ENCODE measurements at regions not wholly inside any gene's neighbourhood (a gene's known extent, or its start where the extent isn't known, plus 50 kb on each side); places are given as distances from the start of the nearest gene placed in this dataset.

DNA sequence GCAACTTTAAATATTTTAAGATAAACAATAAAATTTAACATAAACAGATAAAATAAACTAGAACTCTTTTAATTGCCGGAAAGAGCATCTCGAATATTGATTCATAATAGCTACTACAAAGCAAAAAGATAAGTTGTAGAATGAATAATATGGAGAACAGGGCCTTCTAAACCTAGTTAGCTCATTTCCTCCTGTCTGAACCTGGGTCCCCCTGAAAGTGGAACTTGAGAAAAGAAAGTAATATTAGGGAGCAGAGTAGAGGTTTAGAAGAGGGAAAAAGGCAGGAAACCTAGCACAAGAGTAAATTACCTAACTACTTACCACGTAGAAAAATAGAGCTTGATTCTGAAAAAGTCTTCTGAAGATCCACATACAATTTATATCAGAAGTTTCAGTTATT, 80.7 kb upstream of the NETO1 start:
- no peak for TF ChIP-seq EZH2phosphoT487 (IDR thresholded peaks at IDR 0.05; ENCODE audit: low read depth)
- TF ChIP-seq, protein P1, sequence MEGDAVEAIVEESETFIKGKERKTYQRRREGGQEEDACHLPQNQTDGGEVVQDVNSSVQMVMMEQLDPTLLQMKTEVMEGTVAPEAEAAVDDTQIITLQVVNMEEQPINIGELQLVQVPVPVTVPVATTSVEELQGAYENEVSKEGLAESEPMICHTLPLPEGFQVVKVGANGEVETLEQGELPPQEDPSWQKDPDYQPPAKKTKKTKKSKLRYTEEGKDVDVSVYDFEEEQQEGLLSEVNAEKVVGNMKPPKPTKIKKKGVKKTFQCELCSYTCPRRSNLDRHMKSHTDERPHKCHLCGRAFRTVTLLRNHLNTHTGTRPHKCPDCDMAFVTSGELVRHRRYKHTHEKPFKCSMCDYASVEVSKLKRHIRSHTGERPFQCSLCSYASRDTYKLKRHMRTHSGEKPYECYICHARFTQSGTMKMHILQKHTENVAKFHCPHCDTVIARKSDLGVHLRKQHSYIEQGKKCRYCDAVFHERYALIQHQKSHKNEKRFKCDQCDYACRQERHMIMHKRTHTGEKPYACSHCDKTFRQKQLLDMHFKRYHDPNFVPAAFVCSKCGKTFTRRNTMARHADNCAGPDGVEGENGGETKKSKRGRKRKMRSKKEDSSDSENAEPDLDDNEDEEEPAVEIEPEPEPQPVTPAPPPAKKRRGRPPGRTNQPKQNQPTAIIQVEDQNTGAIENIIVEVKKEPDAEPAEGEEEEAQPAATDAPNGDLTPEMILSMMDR (IDR thresholded peaks at IDR 0.05; ENCODE audit: low read depth, low read length), result no peak

All from OCI-LY3 (cell line).